ENCODE measurements at regions not wholly inside any gene's neighbourhood (a gene's known extent, or its start where the extent isn't known, plus 50 kb on each side); places are given as distances from the start of the nearest gene placed in this dataset.

- TF ChIP-seq GATA2 (IDR thresholded peaks at IDR 0.05; ENCODE audit: low read depth, low read length) (no peak), GATA3 (IDR thresholded peaks at IDR 0.05; ENCODE audit: low read depth, low read length) (no peak)
Measured at GRCh38 chr9:129458663-129459546, 162.0 kb downstream of the C9orf50 start.

Measured in SH-SY5Y (cell line).